Astrocyte (in vitro differentiated cells and primary cell): ENCODE measurements at regions not wholly inside any gene's neighbourhood (a gene's known extent, or its start where the extent isn't known, plus 50 kb on each side); places are given as distances from the start of the nearest gene placed in this dataset.

Source experiments
- DNase-seq: peaks from one replicate; pipeline ENCODE4 v3.0.0-alpha.2; 2010; ENCODE audit warnings: low read depth
- FAIRE-seq: peaks from 2 replicates; lab custom pipeline; 2011; peaks lifted over from hg19 to GRCh38; lab: Jason Lieb, UNC
- H2AFZ ChIP-seq: 2 replicates; pipeline ENCODE4 v1.6.0; 2012; ENCODE audit warnings: low read depth, low read length, inconsistent platforms
- H3K27ac ChIP-seq: 2 replicates; pipeline ENCODE4 v1.5.1; 2011; ENCODE audit warnings: low read depth, low read length, inconsistent platforms
- H3K27me3 ChIP-seq: 2 replicates; pipeline ENCODE4 v1.6.0; 2011; ENCODE audit warnings: low read length, inconsistent platforms; ENCODE audit not compliant: insufficient read depth
- H3K36me3 ChIP-seq: 2 replicates; pipeline ENCODE4 v1.5.1; 2011; ENCODE audit warnings: low read length, inconsistent platforms; ENCODE audit not compliant: insufficient read depth
- H3K4me1 ChIP-seq: 2 replicates; pipeline ENCODE4 v1.5.1; 2011; ENCODE audit warnings: low read length, inconsistent platforms; ENCODE audit not compliant: insufficient read depth
- H3K4me2 ChIP-seq: 2 replicates; pipeline ENCODE4 v1.6.0; 2012; ENCODE audit warnings: low read length, inconsistent platforms
- H3K4me3 ChIP-seq: 2 replicates; pipeline ENCODE4 v1.5.1; 2011; ENCODE audit warnings: low read depth, mild to moderate bottlenecking, low read length, inconsistent platforms; ENCODE audit not compliant: insufficient read depth
- H3K79me2 ChIP-seq: 2 replicates; pipeline ENCODE4 v1.6.0; 2012; ENCODE audit warnings: mild to moderate bottlenecking, low read length, inconsistent platforms; ENCODE audit not compliant: insufficient read depth
- H3K9ac ChIP-seq: 2 replicates; pipeline ENCODE4 v1.6.0; 2012; ENCODE audit warnings: mild to moderate bottlenecking, low read length, inconsistent platforms
- H3K9me3 ChIP-seq: 2 replicates; pipeline ENCODE4 v1.5.1; 2012; ENCODE audit warnings: low read depth, mild to moderate bottlenecking, low read length, inconsistent platforms; ENCODE audit not compliant: insufficient read depth
- H4K20me1 ChIP-seq: 2 replicates; pipeline ENCODE4 v1.6.0; 2012; ENCODE audit warnings: low read length, inconsistent platforms; ENCODE audit not compliant: insufficient read depth
- H3K27ac Mint-ChIP-seq: one replicate; pipeline ENCODE4 v1.8.0; 2021; ENCODE audit warnings: mild to moderate bottlenecking, mixed read lengths; ENCODE audit not compliant: unreplicated experiment
- H3K27me3 Mint-ChIP-seq: one replicate; pipeline ENCODE4 v1.8.0; 2021; ENCODE audit warnings: low read depth, mixed read lengths; ENCODE audit not compliant: unreplicated experiment
- H3K36me3 Mint-ChIP-seq: one replicate; pipeline ENCODE4 v1.8.0; 2021; ENCODE audit warnings: low read depth, mixed read lengths; ENCODE audit not compliant: unreplicated experiment
- H3K4me1 Mint-ChIP-seq: one replicate; pipeline ENCODE4 v1.8.0; 2021; ENCODE audit warnings: low read depth, mixed read lengths; ENCODE audit not compliant: unreplicated experiment
- H3K4me3 Mint-ChIP-seq: one replicate; pipeline ENCODE4 v1.8.0; 2021; ENCODE audit warnings: mild to moderate bottlenecking, moderate library complexity, mixed read lengths; ENCODE audit not compliant: unreplicated experiment
- H3K9me3 Mint-ChIP-seq: one replicate; pipeline ENCODE4 v1.8.0; 2021; ENCODE audit warnings: mild to moderate bottlenecking, mixed read lengths; ENCODE audit not compliant: unreplicated experiment
- CTCF ChIP-seq: IDR thresholded peaks from 2 replicates; pipeline ENCODE4 v1.5.1; 2011; ENCODE audit warnings: low read depth, mild to moderate bottlenecking, inconsistent platforms, low read length, moderate library complexity; ENCODE audit not compliant: insufficient read depth
- EZH2 ChIP-seq: IDR thresholded peaks from 2 replicates; pipeline ENCODE4 v1.6.1; 2012; ENCODE audit warnings: mild to moderate bottlenecking, low read length, inconsistent platforms; ENCODE audit not compliant: insufficient read depth

GRCh38 chr17:79262624-79263023 lies 188.0 kb downstream of the ENGASE start:
- Histone ChIP-seq H3K36me3 (no peaks in the 10 kb centered on the region), H3K27ac (no peak overlapping the region), H3K4me3 (no peak overlapping the region), H3K27me3 (no peaks in the 10 kb centered on the region), H3K4me1 (no peaks in the 10 kb centered on the region), H3K9me3 (no peaks in the 10 kb centered on the region), H3K79me2 (no peaks in the 10 kb centered on the region), H3K4me2 (no peak overlapping the region), H4K20me1 (no peaks in the 10 kb centered on the region), H2AFZ (no peak overlapping the region), H3K9ac (no peak overlapping the region)
- no peak for TF ChIP-seq EZH2
- H3K4me3 Mint-ChIP-seq, result no peak overlapping the region
- no peak overlapping the region for H3K27ac Mint-ChIP-seq
- no peaks in the 10 kb centered on the region for H3K36me3 Mint-ChIP-seq
- no peaks in the 10 kb centered on the region for H3K9me3 Mint-ChIP-seq
- H3K4me1 Mint-ChIP-seq, result no peaks in the 10 kb centered on the region
- DNase-seq (no peak), FAIRE-seq (no peak)
- peaks cover 68% of the 10 kb centered on the region for H3K27me3 Mint-ChIP-seq

GRCh38 chr17:79261355-79262072 lies 186.9 kb downstream of the ENGASE start:
- H3K79me2 ChIP-seq, result no peaks in the 10 kb centered on the region
- no peaks in the 10 kb centered on the region for H3K4me1 ChIP-seq
- FAIRE-seq (no peak), DNase-seq (no peak)
- no peaks in the 10 kb centered on the region for H4K20me1 ChIP-seq
- H2AFZ ChIP-seq, result no peak overlapping the region
- Mint-ChIP-seq H3K27ac (no peak overlapping the region), H3K36me3 (no peaks in the 10 kb centered on the region), H3K27me3 (peaks cover 68% of the 10 kb centered on the region), H3K4me3 (no peak overlapping the region), H3K9me3 (no peaks in the 10 kb centered on the region), H3K4me1 (no peaks in the 10 kb centered on the region)
- H3K4me2 ChIP-seq, result no peak overlapping the region
- no peaks in the 10 kb centered on the region for H3K36me3 ChIP-seq
- H3K27me3 ChIP-seq, result no peaks in the 10 kb centered on the region
- no peak overlapping the region for H3K27ac ChIP-seq
- TF ChIP-seq EZH2 (no peak), CTCF (no peak)
- H3K9ac ChIP-seq, result no peak overlapping the region
- no peak overlapping the region for H3K4me3 ChIP-seq
- no peaks in the 10 kb centered on the region for H3K9me3 ChIP-seq

GRCh38 chr17:79258843-79259242 lies 184.2 kb downstream of the ENGASE start:
- FAIRE-seq, result no peak
- H3K4me1 Mint-ChIP-seq, result no peaks in the 10 kb centered on the region
- no peak for TF ChIP-seq CTCF
- TF ChIP-seq EZH2, result no peak

More at GRCh38 chr17:79258843-79259242, 184.2 kb downstream of the ENGASE start:
- Histone ChIP-seq H3K27ac (no peak overlapping the region), H3K79me2 (no peaks in the 10 kb centered on the region), H3K4me2 (no peak overlapping the region), H3K4me1 (no peaks in the 10 kb centered on the region), H3K27me3 (no peaks in the 10 kb centered on the region), H2AFZ (no peak overlapping the region), H3K4me3 (no peak overlapping the region), H3K9ac (no peak overlapping the region), H4K20me1 (no peaks in the 10 kb centered on the region), H3K9me3 (no peaks in the 10 kb centered on the region), H3K36me3 (no peaks in the 10 kb centered on the region)
- Mint-ChIP-seq H3K36me3 (no peaks in the 10 kb centered on the region), H3K4me3 (no peak overlapping the region), H3K27me3 (peaks cover 60% of the 10 kb centered on the region), H3K27ac (no peak overlapping the region), H3K9me3 (no peaks in the 10 kb centered on the region)
- DNase-seq, result no peak
